Lower leg skin (tissue), 3 donors: ENCODE measurements at regions not wholly inside any gene's neighbourhood (a gene's known extent, or its start where the extent isn't known, plus 50 kb on each side); places are given as distances from the start of the nearest gene placed in this dataset.

Source experiments
- POLR2A ChIP-seq, 2 donors: fragments of 450-650 bp; IDR thresholded peaks; one replicate each; pipeline ENCODE4 v1.6.1; 2016 to 2017; ENCODE audit warnings: antibody characterized with exemption in 2 of 2, mild to moderate bottlenecking in 1 of 2, moderate library complexity in 1 of 2
- TF ChIP-seq, protein P1 (sequence below), 3 donors: fragments of 450-650 bp; IDR thresholded peaks; one replicate each; pipeline ENCODE4 v1.5.1; 2016; ENCODE audit warnings: antibody characterized with exemption in 3 of 3, mild to moderate bottlenecking in 3 of 3, moderate library complexity in 2 of 3

DNA sequence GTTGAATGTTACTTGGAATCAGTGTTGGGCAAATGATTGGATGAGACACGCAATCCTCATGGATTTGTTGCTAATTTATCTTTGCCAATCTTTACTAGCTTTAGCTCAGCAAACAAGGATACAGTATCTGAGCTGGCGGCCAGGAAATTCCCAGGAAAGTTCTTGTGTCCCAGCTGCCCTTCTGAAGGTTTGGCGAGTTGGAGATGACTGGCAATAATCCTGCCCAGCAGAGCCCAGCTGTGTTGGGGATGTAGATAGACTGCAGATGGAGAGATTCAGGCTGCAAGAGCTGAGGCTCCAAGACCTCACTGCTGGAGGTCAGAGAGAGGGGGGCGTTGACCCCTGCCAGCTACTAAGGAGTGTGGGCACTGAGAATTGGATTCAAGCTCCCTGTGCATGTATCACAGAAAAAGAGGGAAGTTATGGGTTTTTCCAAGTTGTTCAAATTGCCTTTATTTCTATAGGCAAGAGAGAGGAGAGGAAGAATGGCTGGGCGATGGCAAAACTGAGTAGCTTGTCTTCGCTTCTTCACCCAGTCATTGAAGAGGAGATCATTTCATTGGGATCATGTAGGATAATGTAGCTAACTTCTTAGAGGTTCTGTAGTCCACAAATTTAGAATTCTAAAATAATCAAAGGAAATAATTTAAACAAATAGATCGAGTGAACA, 506.8 kb upstream of the LRATD1 start:
- TF ChIP-seq, protein P1, sequence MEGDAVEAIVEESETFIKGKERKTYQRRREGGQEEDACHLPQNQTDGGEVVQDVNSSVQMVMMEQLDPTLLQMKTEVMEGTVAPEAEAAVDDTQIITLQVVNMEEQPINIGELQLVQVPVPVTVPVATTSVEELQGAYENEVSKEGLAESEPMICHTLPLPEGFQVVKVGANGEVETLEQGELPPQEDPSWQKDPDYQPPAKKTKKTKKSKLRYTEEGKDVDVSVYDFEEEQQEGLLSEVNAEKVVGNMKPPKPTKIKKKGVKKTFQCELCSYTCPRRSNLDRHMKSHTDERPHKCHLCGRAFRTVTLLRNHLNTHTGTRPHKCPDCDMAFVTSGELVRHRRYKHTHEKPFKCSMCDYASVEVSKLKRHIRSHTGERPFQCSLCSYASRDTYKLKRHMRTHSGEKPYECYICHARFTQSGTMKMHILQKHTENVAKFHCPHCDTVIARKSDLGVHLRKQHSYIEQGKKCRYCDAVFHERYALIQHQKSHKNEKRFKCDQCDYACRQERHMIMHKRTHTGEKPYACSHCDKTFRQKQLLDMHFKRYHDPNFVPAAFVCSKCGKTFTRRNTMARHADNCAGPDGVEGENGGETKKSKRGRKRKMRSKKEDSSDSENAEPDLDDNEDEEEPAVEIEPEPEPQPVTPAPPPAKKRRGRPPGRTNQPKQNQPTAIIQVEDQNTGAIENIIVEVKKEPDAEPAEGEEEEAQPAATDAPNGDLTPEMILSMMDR (IDR thresholded peaks at IDR 0.05): no peak
- no peak for TF ChIP-seq POLR2A (IDR thresholded peaks at IDR 0.05)
